GM12873 (cell line): ENCODE measurements at regions not wholly inside any gene's neighbourhood (a gene's known extent, or its start where the extent isn't known, plus 50 kb on each side); places are given as distances from the start of the nearest gene placed in this dataset.

ENCODE experiments used
- CTCF ChIP-seq: IDR thresholded peaks from 2 replicates; pipeline ENCODE4 v1.5.1; 2012; ENCODE audit warnings: low read depth, mild to moderate bottlenecking, moderate library complexity, low read length, control low read depth; ENCODE audit not compliant: insufficient read depth; ENCODE audit errors: missing control alignments

- TF ChIP-seq CTCF, result no peak
These were observed 202.4 kb upstream of the KAZN start for GRCh38 chr1:14396100-14396499.

- TF ChIP-seq CTCF, result no peak
These were observed 194.4 kb upstream of the KAZN start for GRCh38 chr1:14403961-14404645.

- TF ChIP-seq CTCF, result no peak
These were observed 193.6 kb upstream of the KAZN start for GRCh38 chr1:14404862-14405301.

- no peak for TF ChIP-seq CTCF
These were observed 186.2 kb upstream of the KAZN start for GRCh38 chr1:14412235-14412634.

GRCh38 chr1:14413819-14414490, 184.5 kb upstream of the KAZN start:
- no peak for TF ChIP-seq CTCF

- TF ChIP-seq CTCF, result no peak
These were observed 183.1 kb upstream of the KAZN start for GRCh38 chr1:14415396-14415795.

GRCh38 chr1:14420686-14421085, 177.8 kb upstream of the KAZN start:
- TF ChIP-seq CTCF, result no peak
